ENCODE measurements at regions not wholly inside any gene's neighbourhood (a gene's known extent, or its start where the extent isn't known, plus 50 kb on each side); places are given as distances from the start of the nearest gene placed in this dataset.
"Not testable (repeated sequence)": the region's sequence is repeated elsewhere in the genome, so short reads cannot be mapped to it uniquely, and the experiment has no call there.

- DNase-seq (ENCODE audit: low read depth), result no peak
- H3K4me3 ChIP-seq (ENCODE audit: low read depth, low read length), result no peak overlapping the region
- no peak for TF ChIP-seq CTCF (conservative IDR thresholded peaks at IDR 0.05; ENCODE audit: low read depth, low read length)
Observed at GRCh38 chr7:136122026-136122425, 144.9 kb upstream of the MTPN start.

- TF ChIP-seq CTCF (conservative IDR thresholded peaks at IDR 0.05; ENCODE audit: low read depth, low read length), result no peak
- DNase-seq (ENCODE audit: low read depth), result no peak
- H3K4me3 ChIP-seq (ENCODE audit: low read depth, low read length), result no peak overlapping the region
Observed at GRCh38 chr7:136117539-136117938, 140.4 kb upstream of the MTPN start.

- no peak for DNase-seq (ENCODE audit: low read depth)
- no peak for TF ChIP-seq CTCF (conservative IDR thresholded peaks at IDR 0.05; ENCODE audit: low read depth, low read length)
- no peak overlapping the region for H3K4me3 ChIP-seq (ENCODE audit: low read depth, low read length)
Observed at GRCh38 chr7:136116186-136116585, 139.0 kb upstream of the MTPN start.

GRCh38 chr7:136114966-136115762, 138.0 kb upstream of the MTPN start:
- TF ChIP-seq CTCF (conservative IDR thresholded peaks at IDR 0.05; ENCODE audit: low read depth, low read length), result peak; percentile 85
- DNase-seq (ENCODE audit: low read depth), result peak; percentile 75
- no peak overlapping the region for H3K4me3 ChIP-seq (ENCODE audit: low read depth, low read length)

GRCh38 chr7:136114467-136114866, 137.3 kb upstream of the MTPN start:
- H3K4me3 ChIP-seq (ENCODE audit: low read depth, low read length); DNase-seq (ENCODE audit: low read depth): not testable (repeated sequence)

GRCh38 chr7:136109037-136109436, 131.9 kb upstream of the MTPN start:
- DNase-seq (ENCODE audit: low read depth); H3K4me3 ChIP-seq (ENCODE audit: low read depth, low read length): not testable (repeated sequence)

- TF ChIP-seq CTCF (conservative IDR thresholded peaks at IDR 0.05; ENCODE audit: low read depth, low read length), result no peak
- no peak overlapping the region for H3K4me3 ChIP-seq (ENCODE audit: low read depth, low read length)
- DNase-seq (ENCODE audit: low read depth), result no peak
Observed at GRCh38 chr7:136105191-136105590, 128.0 kb upstream of the MTPN start.

GRCh38 chr7:136104269-136104603, 127.1 kb upstream of the MTPN start:
- TF ChIP-seq CTCF (conservative IDR thresholded peaks at IDR 0.05; ENCODE audit: low read depth, low read length), result no peak
- H3K4me3 ChIP-seq (ENCODE audit: low read depth, low read length), result no peak overlapping the region
- no peak for DNase-seq (ENCODE audit: low read depth)
